NCI-H82 treated with DMSO at 0.1 percent for 48 hours (cell line): ENCODE measurements at regions not wholly inside any gene's neighbourhood (a gene's known extent, or its start where the extent isn't known, plus 50 kb on each side); places are given as distances from the start of the nearest gene placed in this dataset.
A peak's percentile ranks its signal among the peaks of the same experiment; 100 is the strongest.

Experiments
- DNase-seq: peaks from one replicate; lab custom pipeline; 2025; ENCODE audit not compliant: unreplicated experiment; lab: John Stamatoyannopoulos, UW

DNA sequence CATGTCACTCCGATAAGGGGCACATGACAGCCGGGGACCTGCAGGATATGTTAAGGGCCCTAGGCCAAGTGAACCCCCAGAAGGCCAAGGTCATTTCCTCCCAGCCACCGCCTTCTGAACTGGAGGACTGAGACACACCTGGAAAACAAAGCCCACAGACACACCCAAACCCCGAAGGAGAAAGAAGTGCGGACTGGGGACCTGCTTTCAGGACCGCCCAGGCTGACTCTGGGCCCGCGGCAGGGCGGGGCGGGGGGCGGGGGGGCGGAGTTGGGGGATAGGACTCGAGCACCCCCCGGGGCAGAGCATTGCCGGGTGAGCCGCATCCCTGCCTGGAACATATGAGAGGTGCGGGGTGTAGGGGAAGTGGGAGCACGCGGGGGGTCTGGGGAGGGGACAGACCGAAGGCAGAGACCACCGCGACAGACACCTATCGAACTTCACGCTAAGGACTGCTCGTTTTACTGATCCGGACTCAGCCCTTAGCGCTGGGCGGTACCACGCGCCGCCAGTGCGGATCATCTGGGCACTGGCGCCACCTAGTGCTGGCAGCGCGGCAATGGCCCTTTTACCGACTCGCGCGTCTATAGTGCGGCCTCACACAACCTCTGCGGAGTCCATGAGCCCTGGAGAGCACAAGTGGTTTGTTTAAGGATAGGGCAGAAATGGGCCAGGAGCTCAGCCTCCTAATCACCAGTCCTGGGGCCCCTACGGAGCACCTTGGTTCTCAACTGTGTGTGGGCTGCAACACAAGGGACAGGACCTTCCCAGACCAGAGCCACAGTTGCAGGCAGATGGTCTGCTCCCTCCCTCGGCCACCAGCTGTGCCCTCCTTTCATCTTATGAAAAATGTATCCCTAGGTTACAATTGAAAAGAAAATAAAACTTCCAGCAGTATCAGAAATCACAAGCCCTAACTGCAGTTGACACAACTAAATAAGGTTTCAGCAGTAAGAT is 157.6 kb downstream of the HERPUD2 start:
- DNase-seq: peak; percentile 58

DNA sequence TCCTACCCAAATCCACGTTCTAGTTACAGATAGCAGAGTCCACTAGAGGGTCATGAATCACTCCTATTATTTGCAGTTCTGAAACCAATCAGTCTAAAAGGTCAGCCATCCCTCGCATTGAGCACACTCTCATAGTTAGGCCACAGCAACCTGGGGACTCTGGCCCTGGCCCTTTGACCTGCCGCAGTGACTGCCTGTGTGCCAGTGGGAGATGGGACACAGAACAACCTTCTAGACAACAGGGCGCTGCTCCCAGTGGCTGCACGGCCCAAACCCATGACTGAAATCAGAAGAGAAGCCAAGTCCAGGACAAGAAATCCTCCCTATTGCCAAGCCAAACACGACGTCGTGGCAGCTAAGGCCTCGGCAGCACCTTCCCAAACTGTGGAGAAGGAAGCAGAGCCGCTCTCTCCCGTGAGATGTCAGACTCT is 158.5 kb downstream of the HERPUD2 start:
- no peak for DNase-seq

DNA sequence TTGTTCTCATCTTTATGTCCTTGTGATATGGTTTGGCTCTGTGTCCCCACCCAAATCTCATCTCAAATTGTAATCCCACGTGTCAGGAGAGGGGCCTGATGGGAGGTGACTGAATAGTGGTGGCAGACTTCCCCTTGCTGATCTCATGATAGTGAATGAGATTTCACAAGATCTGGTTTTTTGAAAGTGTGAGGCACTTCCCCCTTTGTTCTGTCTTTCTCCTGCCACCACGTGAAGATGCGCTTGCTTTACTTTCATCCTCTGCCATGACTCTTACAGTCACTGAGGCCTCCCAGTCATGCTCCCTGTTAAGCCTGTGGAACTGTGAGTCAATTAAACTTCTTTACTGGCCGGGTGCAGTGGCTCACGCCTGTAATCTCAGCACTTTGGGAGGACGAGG is 161.0 kb downstream of the HERPUD2 start:
- no peak for DNase-seq

DNA sequence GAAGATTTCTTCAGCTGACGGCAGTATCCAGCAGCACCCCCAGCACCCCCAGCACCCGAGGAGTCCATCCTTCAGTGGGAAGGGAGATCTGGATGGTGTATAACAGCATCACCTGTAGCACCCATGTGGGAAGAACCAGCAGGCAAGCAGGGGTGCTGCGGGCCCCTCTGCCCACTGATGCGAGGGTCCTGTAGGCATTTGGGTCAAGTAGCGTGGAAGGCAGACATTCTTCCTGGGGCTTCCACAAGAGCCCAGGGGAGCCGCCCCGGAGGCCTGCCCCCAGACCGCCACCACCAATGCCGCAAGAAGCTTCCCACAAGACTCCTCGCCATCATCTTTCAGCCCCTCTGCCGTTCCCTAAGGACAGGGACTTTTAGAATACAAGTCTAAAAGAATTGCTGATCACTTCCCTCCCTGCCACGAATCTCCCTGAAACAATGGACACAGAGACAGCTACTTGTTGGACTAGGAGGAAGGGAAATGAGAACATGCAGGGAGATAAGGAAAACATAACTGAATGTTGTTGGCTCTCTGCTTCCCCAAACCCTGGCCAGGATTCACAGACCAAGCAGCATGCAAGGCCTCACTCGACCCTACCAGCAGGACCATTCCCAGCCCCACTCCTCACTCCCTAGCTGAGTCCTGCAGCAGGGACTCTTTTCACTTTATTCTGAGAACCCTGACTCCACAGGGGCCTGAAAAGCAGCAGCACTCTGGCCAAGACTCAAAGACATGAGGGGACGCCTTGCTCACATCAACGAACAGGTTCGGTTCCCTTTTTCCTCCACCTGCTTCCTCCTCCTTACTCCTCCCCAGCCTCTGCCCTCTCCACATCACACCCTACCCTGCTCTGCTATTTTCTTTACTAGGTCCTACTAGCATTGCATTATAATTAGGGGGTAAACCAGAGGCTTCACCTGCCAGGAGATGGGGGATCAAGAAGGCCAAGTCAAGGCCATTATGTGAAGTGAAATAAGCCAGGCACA is 164.5 kb downstream of the HERPUD2 start:
- no peak for DNase-seq

DNA sequence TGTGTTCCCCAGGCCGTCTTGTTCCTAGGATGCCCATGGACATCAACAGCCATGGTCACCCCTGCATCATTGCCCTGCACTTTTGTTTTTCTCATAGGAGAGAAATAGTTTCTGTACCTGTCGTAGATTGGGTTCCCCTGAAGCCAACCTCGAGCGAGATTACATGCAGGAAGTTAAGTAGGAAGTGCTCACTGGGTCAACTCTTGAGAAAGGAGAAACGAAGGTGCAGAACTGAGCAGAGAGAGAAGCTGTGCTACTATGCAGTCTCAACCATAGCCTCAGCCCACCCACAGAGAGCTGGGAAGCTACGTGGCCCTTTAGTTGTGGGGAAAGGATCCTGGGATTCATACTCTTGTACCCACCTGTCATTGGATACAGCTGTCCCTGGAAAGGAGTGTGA is 165.2 kb downstream of the HERPUD2 start:
- no peak for DNase-seq

DNA sequence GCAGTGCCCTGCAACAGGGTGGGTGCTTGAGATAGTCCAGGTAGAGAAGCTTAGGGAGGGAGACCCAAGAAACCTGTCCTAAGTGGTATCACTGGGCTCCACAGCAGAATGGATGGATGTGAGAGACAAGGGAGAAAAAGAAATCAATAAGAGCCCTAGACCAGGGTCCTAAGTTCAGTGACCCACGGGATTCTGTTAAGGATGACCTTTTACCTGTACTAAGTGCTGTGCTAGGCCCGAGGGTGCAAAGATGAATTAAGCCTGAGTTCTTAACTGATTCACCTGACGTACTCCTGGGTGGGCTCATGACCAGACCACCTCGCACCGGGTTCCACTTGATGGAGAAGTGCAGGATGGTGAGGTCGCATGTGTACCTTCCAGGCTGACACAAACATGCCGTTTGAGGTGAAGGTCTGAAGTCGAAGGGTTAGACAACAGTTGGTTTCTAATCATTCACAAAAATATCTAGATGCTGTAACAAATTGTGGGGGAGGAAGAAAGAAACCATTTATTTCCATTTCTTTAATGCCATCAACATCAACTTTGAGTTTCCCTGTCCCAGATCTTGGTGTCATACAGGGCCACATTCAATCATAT is 166.5 kb downstream of the HERPUD2 start:
- no peak for DNase-seq

DNA sequence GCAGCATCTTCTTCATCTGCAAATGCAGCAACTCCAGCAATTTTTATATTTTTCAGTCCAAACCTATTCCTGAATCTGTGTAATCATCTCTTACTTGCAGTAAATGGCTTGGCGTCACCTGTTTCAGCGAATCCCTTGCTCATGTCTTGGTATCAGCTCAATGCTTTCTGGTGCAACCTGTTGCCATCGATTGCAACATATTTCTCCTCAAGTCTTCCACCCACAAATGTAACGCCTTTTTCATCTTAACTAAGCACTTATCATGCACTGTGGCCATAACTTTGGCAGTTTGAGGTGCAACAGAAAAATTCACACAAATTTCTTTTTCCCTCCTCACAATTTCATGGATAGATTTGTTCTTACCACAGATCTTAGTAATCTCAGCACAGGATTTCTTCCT is 168.3 kb downstream of the HERPUD2 start:
- no peak for DNase-seq

DNA sequence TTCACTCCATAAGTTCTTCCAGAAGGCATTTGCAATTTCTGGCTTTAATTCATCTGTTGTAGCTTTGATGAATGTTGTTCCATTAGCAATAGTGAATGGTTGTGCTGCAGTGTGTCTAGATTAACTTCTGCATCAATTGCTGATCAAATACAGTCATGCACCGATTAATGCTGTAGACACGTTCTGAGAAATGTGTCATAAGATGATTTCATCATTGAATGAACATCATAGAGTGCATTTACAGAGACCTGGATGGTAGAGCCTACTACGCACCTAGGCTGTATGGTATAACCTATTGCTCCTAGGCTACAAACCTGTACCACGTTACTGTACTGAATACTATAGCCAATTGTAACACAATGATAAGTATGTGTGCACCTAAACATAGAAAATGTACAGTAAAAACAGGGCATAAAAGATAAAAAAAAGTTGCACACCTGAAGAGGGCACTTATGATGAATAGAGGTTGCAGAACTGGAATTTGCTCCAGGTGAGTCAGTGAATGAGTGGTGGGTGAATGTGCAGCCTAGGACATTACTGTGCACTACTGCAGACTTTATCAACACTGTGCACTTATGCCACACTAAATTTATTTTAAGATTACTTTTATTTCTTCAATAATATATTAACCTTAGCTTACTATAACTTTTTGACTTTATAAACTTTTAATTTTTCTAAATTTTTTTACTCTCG is 170.7 kb downstream of the HERPUD2 start:
- no peak for DNase-seq

DNA sequence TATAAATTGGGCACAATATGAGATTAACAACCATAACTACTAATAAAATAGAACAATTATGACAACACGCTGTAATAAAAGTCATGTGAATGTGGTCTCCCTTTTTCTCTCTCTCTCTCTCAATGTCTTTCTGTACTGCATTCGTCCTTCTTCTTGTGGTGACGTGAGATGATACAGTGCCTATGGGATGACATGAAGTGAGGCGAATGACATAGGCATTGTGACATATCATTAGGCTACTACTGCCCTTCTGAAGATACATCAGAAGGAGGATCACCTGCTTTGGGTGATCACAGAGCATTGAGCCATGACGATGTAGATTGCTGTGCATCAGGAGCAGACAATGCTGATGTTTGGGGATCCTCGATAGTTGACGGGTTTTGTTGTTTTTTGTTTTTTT is 171.6 kb downstream of the HERPUD2 start:
- DNase-seq: no peak

DNA sequence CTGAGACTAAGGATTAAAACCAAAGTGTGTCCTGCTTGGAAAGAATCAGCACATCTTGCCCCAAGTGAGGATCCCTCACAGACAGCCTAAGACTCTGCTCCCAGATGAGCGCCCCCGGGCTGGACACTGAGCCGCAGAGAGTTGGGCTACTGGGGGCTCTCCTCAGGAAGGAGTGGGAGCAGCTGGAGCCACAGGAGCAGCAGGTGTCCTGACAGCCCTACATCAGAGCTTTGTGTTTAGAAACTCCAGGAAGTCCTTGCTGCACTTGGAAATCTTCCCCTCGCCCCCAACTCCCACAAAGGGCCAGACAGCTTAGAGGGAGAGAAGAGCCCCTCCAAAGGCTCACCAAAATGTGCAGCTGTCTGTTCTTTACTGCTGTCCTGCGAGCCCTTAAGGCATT is 172.2 kb downstream of the HERPUD2 start:
- no peak for DNase-seq

DNA sequence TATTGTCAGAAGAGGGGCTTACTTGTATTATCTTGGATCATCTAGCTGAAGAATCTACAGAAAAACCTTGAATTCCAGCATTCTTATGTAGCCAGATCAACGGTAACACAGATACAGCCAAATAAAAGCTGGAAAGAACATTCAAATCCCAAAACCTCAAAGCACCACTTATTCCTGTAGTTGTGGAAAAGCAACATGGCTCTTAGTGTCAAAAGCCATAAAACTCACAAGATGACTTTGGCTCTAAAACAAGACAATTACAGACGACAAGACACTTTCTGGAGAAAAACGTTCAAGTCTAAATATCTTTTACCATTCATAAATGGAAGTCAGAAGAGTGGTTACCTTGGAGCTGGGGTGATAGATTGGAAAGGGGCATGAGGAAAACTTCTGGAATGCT is 173.0 kb downstream of the HERPUD2 start:
- DNase-seq: no peak

DNA sequence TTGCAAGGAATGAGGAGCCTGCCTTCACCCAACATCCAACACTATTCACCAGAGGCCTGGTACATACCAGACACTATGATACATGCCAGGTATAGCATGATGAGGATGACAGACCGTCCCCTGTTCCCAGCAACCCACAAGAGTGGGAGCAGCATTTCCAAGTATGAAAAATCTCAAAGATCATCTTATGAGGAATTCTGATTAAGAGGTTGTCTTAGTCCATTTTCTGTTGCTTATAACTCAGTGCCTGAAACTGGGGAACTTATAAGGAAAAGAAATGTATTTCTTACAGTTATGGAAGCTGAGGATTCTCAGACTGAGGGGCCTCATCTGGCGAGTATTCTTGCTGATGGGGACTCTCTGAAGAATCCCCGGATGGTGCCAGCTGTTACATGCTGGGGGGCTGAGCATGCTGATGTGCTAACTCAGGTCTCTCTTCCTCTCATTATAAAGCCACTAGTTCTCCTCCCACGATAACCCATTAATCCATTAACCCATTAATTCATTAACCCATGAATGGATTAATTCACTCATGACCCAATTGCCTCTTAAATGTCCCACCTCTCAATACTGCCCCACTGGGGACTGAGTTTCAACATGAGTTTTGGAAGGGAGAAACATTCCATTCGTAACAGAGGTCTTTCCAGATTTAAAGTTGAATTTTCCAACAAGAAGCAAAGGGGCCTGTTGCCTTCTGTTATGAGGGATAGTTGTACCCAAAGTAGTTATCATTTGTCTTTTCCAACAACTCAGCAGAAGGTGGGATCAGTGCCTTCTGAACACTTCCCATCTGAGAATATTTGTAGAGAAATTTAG is 173.9 kb downstream of the HERPUD2 start:
- no peak for DNase-seq

DNA sequence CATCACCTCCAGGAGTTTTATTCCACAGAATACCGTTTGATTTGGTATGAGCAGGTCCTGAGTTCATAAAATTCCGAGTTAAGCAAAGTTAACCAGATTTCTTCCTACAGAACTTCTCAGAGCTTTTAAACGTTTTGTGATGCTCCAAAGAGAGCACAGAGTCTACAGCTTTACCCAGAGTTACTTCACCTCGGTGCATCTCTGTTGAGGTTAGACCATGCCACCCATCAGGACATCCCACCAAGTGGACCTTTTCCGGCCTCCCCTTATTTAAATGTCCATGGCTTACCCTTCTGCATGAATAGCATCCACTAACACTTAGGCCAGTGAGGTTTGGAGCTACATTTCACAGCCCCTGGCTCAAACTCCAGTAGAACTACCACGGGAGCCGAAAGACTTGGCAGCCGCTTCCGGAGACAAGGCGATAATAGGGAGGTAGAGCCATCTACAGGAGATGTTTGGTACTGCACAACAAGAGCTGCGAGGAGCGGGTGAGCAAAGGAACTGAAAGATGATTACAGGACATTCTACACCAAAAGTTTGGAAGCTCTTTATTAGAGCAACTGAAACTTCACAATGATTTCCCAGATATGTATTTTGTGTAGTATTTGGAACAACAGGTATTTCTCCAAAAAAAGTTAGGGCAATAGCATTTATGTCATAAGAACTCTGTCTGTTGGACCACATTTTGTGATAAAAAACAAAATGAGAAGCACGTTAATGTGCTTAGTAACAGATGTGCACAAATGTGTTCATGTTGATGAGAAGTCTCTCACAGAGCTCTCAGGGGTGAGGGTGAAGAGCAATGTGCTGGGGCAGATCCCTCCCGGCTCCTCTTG is 174.7 kb downstream of the HERPUD2 start:
- DNase-seq: peak; percentile 55

DNA sequence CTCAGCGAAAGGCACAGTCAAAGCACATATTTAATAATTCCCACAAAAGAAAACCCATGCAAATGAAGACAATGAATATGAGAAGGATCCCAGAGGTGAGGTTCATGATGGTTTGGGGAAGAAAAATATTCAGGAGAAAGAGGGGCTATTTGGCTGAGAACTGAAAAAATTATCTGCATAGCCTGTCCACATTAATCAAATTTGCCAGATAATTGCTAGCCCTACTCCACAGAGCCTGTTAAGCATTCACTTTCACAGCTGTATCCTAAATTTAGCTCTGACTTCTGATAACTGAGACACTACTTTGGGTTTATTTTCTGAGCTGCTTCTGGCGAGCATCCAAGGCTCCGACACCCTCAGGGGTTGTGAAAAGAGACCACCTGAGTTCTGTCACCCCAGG is 176.2 kb downstream of the HERPUD2 start:
- no peak for DNase-seq

DNA sequence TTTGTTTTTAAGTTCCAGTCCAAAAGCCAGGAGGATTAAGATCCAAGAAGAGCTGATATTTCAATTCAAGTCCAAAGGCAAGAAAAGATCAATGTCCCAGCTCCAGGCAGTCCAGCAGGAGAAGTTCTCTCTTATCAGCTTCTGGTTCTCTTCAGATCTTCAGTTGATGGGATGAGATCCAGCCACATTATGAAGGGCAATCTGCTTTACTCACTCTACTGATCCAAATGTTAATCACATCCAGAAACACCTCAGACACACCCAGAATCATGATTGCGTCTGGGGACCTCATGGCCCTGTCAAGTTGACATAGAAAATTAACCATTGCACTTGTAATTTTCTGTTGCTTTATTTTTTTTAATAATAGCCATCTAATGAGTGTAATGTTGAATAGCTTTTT is 178.4 kb downstream of the HERPUD2 start:
- DNase-seq: no peak

DNA sequence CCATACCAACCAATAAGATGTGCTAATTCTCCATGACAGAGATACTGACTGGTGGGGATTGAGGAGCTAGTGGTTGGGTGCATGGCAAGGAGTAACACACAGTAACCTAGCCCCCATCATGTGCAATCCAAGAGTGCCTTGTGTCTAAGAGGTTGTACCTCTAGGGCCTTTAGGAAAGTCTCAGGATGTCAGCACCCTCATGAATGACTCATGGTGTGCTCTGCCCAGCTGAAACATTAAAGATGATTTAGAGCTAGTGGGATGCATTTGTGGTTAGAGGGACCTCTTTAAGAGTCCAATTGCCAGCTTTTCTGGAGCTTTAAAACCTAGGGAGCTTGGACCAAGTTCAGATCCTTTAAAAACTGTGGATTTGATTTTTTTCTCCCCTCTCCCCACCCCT is 181.1 kb downstream of the HERPUD2 start:
- DNase-seq: no peak

DNA sequence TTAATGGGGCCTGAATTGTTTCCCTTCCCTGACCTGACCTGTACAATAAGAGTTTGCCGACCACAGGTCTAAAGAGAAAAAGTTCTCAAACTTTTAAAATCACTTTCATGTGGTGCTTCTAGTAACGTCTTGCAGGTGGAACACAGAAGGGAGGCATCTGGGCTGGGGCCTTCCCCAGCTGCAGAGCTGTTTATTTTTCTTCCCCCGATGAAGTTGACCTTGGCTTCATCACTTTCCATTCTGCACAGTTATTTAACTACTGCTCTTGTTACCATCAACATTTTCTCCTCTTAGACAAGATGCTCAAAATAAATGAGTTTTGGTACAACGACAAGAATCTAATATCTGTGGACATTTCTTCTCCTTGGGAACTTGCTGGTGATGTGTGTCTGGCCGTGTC is 181.7 kb downstream of the HERPUD2 start:
- DNase-seq: no peak

DNA sequence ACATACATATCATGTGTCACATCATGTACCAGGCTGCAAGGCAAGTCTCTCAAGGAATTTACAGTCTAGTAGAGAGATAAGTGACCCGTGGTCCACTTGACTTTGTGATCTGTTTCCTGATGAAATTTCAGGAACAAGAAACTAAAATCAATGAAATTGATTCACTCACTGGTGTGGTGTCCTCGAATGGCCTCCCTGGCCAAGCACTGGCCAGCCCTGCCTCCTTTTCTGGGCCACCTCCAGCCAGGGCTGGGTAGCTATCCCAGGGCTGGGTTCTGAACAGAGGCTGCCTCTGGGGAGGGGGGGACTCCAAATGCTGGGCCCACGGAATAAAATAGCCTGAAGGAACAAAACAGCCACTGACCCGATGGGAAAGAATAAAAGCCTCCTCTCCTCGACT is 182.2 kb downstream of the HERPUD2 start:
- DNase-seq: no peak
